ENCODE measurements at regions not wholly inside any gene's neighbourhood (a gene's known extent, or its start where the extent isn't known, plus 50 kb on each side); places are given as distances from the start of the nearest gene placed in this dataset.

- TF ChIP-seq, protein P1, sequence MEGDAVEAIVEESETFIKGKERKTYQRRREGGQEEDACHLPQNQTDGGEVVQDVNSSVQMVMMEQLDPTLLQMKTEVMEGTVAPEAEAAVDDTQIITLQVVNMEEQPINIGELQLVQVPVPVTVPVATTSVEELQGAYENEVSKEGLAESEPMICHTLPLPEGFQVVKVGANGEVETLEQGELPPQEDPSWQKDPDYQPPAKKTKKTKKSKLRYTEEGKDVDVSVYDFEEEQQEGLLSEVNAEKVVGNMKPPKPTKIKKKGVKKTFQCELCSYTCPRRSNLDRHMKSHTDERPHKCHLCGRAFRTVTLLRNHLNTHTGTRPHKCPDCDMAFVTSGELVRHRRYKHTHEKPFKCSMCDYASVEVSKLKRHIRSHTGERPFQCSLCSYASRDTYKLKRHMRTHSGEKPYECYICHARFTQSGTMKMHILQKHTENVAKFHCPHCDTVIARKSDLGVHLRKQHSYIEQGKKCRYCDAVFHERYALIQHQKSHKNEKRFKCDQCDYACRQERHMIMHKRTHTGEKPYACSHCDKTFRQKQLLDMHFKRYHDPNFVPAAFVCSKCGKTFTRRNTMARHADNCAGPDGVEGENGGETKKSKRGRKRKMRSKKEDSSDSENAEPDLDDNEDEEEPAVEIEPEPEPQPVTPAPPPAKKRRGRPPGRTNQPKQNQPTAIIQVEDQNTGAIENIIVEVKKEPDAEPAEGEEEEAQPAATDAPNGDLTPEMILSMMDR (IDR thresholded peaks at IDR 0.05; ENCODE audit: insufficient read depth, low read length, poor library complexity, severe bottlenecking) = no peak
- TF ChIP-seq EZH2phosphoT487 (conservative IDR thresholded peaks at IDR 0.05; ENCODE audit: low read length) = no peak
Measured at GRCh38 chr12:22993609-22994315, 368.8 kb downstream of the ETNK1 start.
